ENCODE measurements at regions not wholly inside any gene's neighbourhood (a gene's known extent, or its start where the extent isn't known, plus 50 kb on each side); places are given as distances from the start of the nearest gene placed in this dataset.

GRCh38 chr9:20037699-20038098 lies 248.9 kb upstream of the SLC24A2 start:
- no peak for DNase-seq

- DNase-seq, result no peak
Measured at GRCh38 chr9:20033511-20033910, 244.7 kb upstream of the SLC24A2 start.

- DNase-seq, result no peak
Measured at GRCh38 chr9:20032413-20033006, 243.7 kb upstream of the SLC24A2 start.

GRCh38 chr9:20031836-20032235 lies 243.0 kb upstream of the SLC24A2 start:
- DNase-seq, result no peak

- no peak for DNase-seq
Measured at GRCh38 chr9:20030671-20031070, 241.8 kb upstream of the SLC24A2 start.

- no peak for DNase-seq
Measured at GRCh38 chr9:20030221-20030620, 241.4 kb upstream of the SLC24A2 start.

- no peak for DNase-seq
Measured at GRCh38 chr9:20028849-20029231, 240.0 kb upstream of the SLC24A2 start.

GRCh38 chr9:20028192-20028848 lies 239.5 kb upstream of the SLC24A2 start:
- no peak for DNase-seq

GRCh38 chr9:20023961-20024571 lies 235.2 kb upstream of the SLC24A2 start:
- DNase-seq, result no peak

GRCh38 chr9:20023210-20023905 lies 234.5 kb upstream of the SLC24A2 start:
- DNase-seq, result no peak

GRCh38 chr9:20022410-20022809 lies 233.6 kb upstream of the SLC24A2 start:
- no peak for DNase-seq

- no peak for DNase-seq
Measured at GRCh38 chr9:20016611-20017010, 227.8 kb upstream of the SLC24A2 start.

GRCh38 chr9:20015427-20015931 lies 226.6 kb upstream of the SLC24A2 start:
- DNase-seq, result no peak

- DNase-seq, result no peak
Measured at GRCh38 chr9:20014168-20014567, 225.3 kb upstream of the SLC24A2 start.

GRCh38 chr9:20012232-20012631 lies 223.4 kb upstream of the SLC24A2 start:
- peak in 1 of 2 donors; percentile 42 for DNase-seq

- DNase-seq, result no peak
Measured at GRCh38 chr9:20009606-20010005, 220.8 kb upstream of the SLC24A2 start.

GRCh38 chr9:20002011-20002410 lies 213.2 kb upstream of the SLC24A2 start:
- DNase-seq, result no peak

GRCh38 chr9:20001058-20001457 lies 212.2 kb upstream of the SLC24A2 start:
- DNase-seq, result no peak

GRCh38 chr9:19999491-20000057 lies 210.7 kb upstream of the SLC24A2 start:
- DNase-seq, result peak; percentile 59 to 66

GRCh38 chr9:19998823-19999455 lies 210.1 kb upstream of the SLC24A2 start:
- no peak for DNase-seq

- DNase-seq, result no peak
Measured at GRCh38 chr9:19998153-19998552, 209.3 kb upstream of the SLC24A2 start.

- no peak for DNase-seq
Measured at GRCh38 chr9:19995619-19996018, 206.8 kb upstream of the SLC24A2 start.

- DNase-seq, result no peak
Measured at GRCh38 chr9:19994296-19994695, 205.5 kb upstream of the SLC24A2 start.

All from stimulated activated CD4-positive, alpha-beta T cell treated with anti-CD3 and anti-CD28 coated beads, Interleukin-2, amount 100 ng/mL, for 24 hours (primary cell).